ENCODE measurements at regions not wholly inside any gene's neighbourhood (a gene's known extent, or its start where the extent isn't known, plus 50 kb on each side); places are given as distances from the start of the nearest gene placed in this dataset.

GRCh38 chr1:244330318-244330625 lies 121.4 kb downstream of the ADSS2 start:
- TF ChIP-seq CTCF (IDR thresholded peaks at IDR 0.05; ENCODE audit: insufficient read depth, low read length): no peak
- no peak for TF ChIP-seq POLR2AphosphoS5 (IDR thresholded peaks at IDR 0.05; ENCODE audit: low read depth)
- no peak for TF ChIP-seq SPI1 (IDR thresholded peaks at IDR 0.05; ENCODE audit: borderline replicate concordance, low read depth)
- TF ChIP-seq, protein P1, sequence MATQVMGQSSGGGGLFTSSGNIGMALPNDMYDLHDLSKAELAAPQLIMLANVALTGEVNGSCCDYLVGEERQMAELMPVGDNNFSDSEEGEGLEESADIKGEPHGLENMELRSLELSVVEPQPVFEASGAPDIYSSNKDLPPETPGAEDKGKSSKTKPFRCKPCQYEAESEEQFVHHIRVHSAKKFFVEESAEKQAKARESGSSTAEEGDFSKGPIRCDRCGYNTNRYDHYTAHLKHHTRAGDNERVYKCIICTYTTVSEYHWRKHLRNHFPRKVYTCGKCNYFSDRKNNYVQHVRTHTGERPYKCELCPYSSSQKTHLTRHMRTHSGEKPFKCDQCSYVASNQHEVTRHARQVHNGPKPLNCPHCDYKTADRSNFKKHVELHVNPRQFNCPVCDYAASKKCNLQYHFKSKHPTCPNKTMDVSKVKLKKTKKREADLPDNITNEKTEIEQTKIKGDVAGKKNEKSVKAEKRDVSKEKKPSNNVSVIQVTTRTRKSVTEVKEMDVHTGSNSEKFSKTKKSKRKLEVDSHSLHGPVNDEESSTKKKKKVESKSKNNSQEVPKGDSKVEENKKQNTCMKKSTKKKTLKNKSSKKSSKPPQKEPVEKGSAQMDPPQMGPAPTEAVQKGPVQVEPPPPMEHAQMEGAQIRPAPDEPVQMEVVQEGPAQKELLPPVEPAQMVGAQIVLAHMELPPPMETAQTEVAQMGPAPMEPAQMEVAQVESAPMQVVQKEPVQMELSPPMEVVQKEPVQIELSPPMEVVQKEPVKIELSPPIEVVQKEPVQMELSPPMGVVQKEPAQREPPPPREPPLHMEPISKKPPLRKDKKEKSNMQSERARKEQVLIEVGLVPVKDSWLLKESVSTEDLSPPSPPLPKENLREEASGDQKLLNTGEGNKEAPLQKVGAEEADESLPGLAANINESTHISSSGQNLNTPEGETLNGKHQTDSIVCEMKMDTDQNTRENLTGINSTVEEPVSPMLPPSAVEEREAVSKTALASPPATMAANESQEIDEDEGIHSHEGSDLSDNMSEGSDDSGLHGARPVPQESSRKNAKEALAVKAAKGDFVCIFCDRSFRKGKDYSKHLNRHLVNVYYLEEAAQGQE (IDR thresholded peaks at IDR 0.05; ENCODE audit: insufficient replicate concordance, low read depth): no peak
